CD14-positive monocyte (primary cell): ENCODE measurements at regions not wholly inside any gene's neighbourhood (a gene's known extent, or its start where the extent isn't known, plus 50 kb on each side); places are given as distances from the start of the nearest gene placed in this dataset.

Experiments
- DNase-seq, 3 donors: peaks; one replicate each; pipeline ENCODE4 v3.0.0-alpha.2; 2011 to 2022
- H2AFZ ChIP-seq: 2 replicates; pipeline ENCODE4 v1.6.0; 2012; ENCODE audit warnings: mild to moderate bottlenecking, low read depth, low read length, inconsistent platforms; ENCODE audit not compliant: insufficient read depth, poor library complexity, severe bottlenecking
- H3K27ac ChIP-seq, 2 donors: 1 replicate in 1 of 2; 2 replicates in 1 of 2; pipeline ENCODE4 v1.5.1; 2012 to 2013; ENCODE audit warnings: low read length in 2 of 2, control low read depth in 1 of 2, inconsistent platforms in 1 of 2, low read depth in 1 of 2, mild to moderate bottlenecking in 1 of 2
- H3K27me3 ChIP-seq, 2 donors: one replicate each; pipeline versions ENCODE4 v1.6.0 to v1.6.1; 2011 to 2013; ENCODE audit warnings: low read length in 2 of 2; ENCODE audit not compliant: control insufficient read depth in 2 of 2, insufficient read depth in 2 of 2
- H3K36me3 ChIP-seq, 2 donors: replicated peaks in 1 of 2; 1 replicate in 1 of 2; 2 replicates in 1 of 2; pipeline versions ENCODE4 v1.5.1 to v1.6.1; 2012 to 2013; ENCODE audit warnings: low read length in 2 of 2, control low read depth in 1 of 2, inconsistent platforms in 1 of 2, mild to moderate bottlenecking in 1 of 2; ENCODE audit not compliant: insufficient read depth in 2 of 2, control insufficient read depth in 1 of 2
- H3K4me1 ChIP-seq, 2 donors: 1 replicate in 1 of 2; 2 replicates in 1 of 2; pipeline versions ENCODE4 v1.5.1 to v1.6.1; 2012 to 2013; ENCODE audit warnings: low read length in 2 of 2, control low read depth in 1 of 2, inconsistent platforms in 1 of 2, mild to moderate bottlenecking in 1 of 2, moderate library complexity in 1 of 2; ENCODE audit not compliant: insufficient read depth in 2 of 2, control insufficient read depth in 1 of 2
- H3K4me2 ChIP-seq: replicated peaks from 2 replicates; pipeline ENCODE3; 2012; ENCODE audit warnings: low read length, moderate library complexity, mild to moderate bottlenecking; ENCODE audit not compliant: poor library complexity, severe bottlenecking; ENCODE audit errors: extremely low read depth
- H3K4me3 ChIP-seq, 3 experiments: fragments of 200-600 bp in 1 of 3; sonication (generic) in 1 of 3; replicated peaks in 1 of 3; 1 replicate in 2 of 3; 2 replicates in 1 of 3; pipeline ENCODE4 v1.5.1; 2011 to 2013; ENCODE audit warnings: low read length in 3 of 3, mild to moderate bottlenecking in 3 of 3, control low read depth in 2 of 3, low read depth in 2 of 3, inconsistent platforms in 1 of 3, moderate library complexity in 1 of 3
- H3K79me2 ChIP-seq: 2 replicates; pipeline ENCODE4 v1.6.0; 2012; ENCODE audit warnings: mild to moderate bottlenecking, control low read depth, inconsistent platforms, low read length, moderate library complexity; ENCODE audit not compliant: insufficient read depth
- H3K9ac ChIP-seq: 2 replicates; pipeline ENCODE4 v1.6.0; 2017; ENCODE audit warnings: low read length, mild to moderate bottlenecking; ENCODE audit not compliant: insufficient read depth, poor library complexity, severe bottlenecking
- H3K9me3 ChIP-seq, 2 donors: replicated peaks in 1 of 2; 1 replicate in 1 of 2; 2 replicates in 1 of 2; pipeline versions ENCODE4 v1.5.1 to v1.6.1; 2012 to 2013; ENCODE audit warnings: low read length in 2 of 2, control low read depth in 1 of 2; ENCODE audit not compliant: control insufficient read depth in 1 of 2, insufficient read depth in 1 of 2
- H4K20me1 ChIP-seq: 2 replicates; pipeline ENCODE4 v1.6.0; 2012; ENCODE audit warnings: mild to moderate bottlenecking, low read length, control low read depth, moderate library complexity; ENCODE audit not compliant: insufficient read depth
- H3K27ac Mint-ChIP-seq, 7 donors: one replicate each; pipeline ENCODE4 v1.8.0; 2020; ENCODE audit warnings: mild to moderate bottlenecking in 7 of 7, mixed read lengths in 7 of 7, moderate library complexity in 6 of 7, inconsistent platforms in 2 of 7
- H3K27me3 Mint-ChIP-seq, 3 donors: one replicate each; pipeline ENCODE4 v1.8.0; 2021 to 2022; ENCODE audit warnings: low read depth in 3 of 3, mild to moderate bottlenecking in 3 of 3, mixed read lengths in 3 of 3, moderate library complexity in 3 of 3, inconsistent platforms in 1 of 3
- H3K36me3 Mint-ChIP-seq, 2 donors: one replicate each; pipeline ENCODE4 v1.8.0; 2020; ENCODE audit warnings: mixed read lengths in 2 of 2, inconsistent platforms in 1 of 2, mild to moderate bottlenecking in 1 of 2
- H3K4me1 Mint-ChIP-seq: one replicate; pipeline ENCODE4 v1.8.0; 2020; ENCODE audit warnings: mild to moderate bottlenecking, mixed read lengths
- H3K4me3 Mint-ChIP-seq, 2 donors: one replicate each; pipeline ENCODE4 v1.8.0; 2020; ENCODE audit warnings: mild to moderate bottlenecking in 2 of 2, mixed read lengths in 2 of 2, moderate library complexity in 1 of 2
- H3K9me3 Mint-ChIP-seq, 7 donors: one replicate each; pipeline ENCODE4 v1.8.0; 2020 to 2022; ENCODE audit warnings: mixed read lengths in 7 of 7, mild to moderate bottlenecking in 6 of 7, moderate library complexity in 6 of 7, inconsistent platforms in 2 of 7
- CTCF ChIP-seq: fragments of 200-600 bp; IDR thresholded peaks from one replicate; pipeline ENCODE4 v1.8.0; 2022; ENCODE audit warnings: antibody characterized with exemption, mild to moderate bottlenecking
- WGBS: methylation state at CpG from one replicate; pipeline ENCODE4 v1.1.5; 2013; ENCODE audit warnings: missing lambda C conversion rate; ENCODE audit not compliant: insufficient coverage; 5-methylcytosine and 5-hydroxymethylcytosine counted together
- intact Hi-C, 2 donors: fragments of 100-400 bp; cut with micrococcal nuclease; formaldehyde crosslinking; loops; one replicate each; pipeline versions ENCODE4 v1.15.0 to v1.15.1; 2023

GRCh38 chr12:31783996-31784645 is 55.3 kb upstream of the AMN1 start:
- H3K9ac ChIP-seq = no peak overlapping the region
- no peaks in the 10 kb centered on the region for H3K79me2 ChIP-seq
- peaks cover 5 to 9% of the 10 kb centered on the region in 2 donors for H3K9me3 ChIP-seq
- H3K27me3 ChIP-seq = no peaks in the 10 kb centered on the region
- no peaks in the 10 kb centered on the region for H4K20me1 ChIP-seq
- H3K27ac ChIP-seq = peak overlapping the region; percentile 27 to 67
- no peak overlapping the region for H3K4me3 ChIP-seq
- Mint-ChIP-seq H3K9me3 (peaks cover 7 to 18% (median 9%) of the 10 kb centered on the region in 7 donors), H3K27ac (peak overlapping the region in 6 of 7 donors; percentile 28 to 88 (median 80)), H3K36me3 (peaks cover 0 to 4% of the 10 kb centered on the region in 2 donors), H3K27me3 (no peaks in the 10 kb centered on the region), H3K4me3 (no peak overlapping the region), H3K4me1 (peaks cover 5% of the 10 kb centered on the region)
- H3K36me3 ChIP-seq = no peaks in the 10 kb centered on the region
- peaks cover 0 to 7% of the 10 kb centered on the region in 2 donors for H3K4me1 ChIP-seq
- H3K4me2 ChIP-seq = no peak overlapping the region
- H2AFZ ChIP-seq = peak overlapping the region; percentile 1
- no peak for TF ChIP-seq CTCF
- 75% methylated on average over 2 of the region's 3 CpGs for WGBS
- DNase-seq = peak; percentile 54 to 76 (median 56)
- intact Hi-C loops = no loop called here

- Histone ChIP-seq H4K20me1 (no peaks in the 10 kb centered on the region), H2AFZ (peak overlapping the region; percentile 1), H3K79me2 (no peaks in the 10 kb centered on the region), H3K36me3 (no peaks in the 10 kb centered on the region), H3K9me3 (peaks cover 5 to 9% of the 10 kb centered on the region in 2 donors), H3K4me2 (no peak overlapping the region), H3K9ac (no peak overlapping the region), H3K27me3 (no peaks in the 10 kb centered on the region), H3K4me1 (peaks cover 0 to 7% of the 10 kb centered on the region in 2 donors), H3K27ac (peak overlapping the region in 1 of 2 donors; percentile 67), H3K4me3 (no peak overlapping the region)
- peak overlapping the region in 6 of 7 donors; percentile 20 to 88 (median 76) for H3K27ac Mint-ChIP-seq
- no CpG with 5 or more reads among the region's 1 CpG for WGBS
- peaks cover 0 to 4% of the 10 kb centered on the region in 2 donors for H3K36me3 Mint-ChIP-seq
- peak in 1 of 3 donors; percentile 19 for DNase-seq
- intact Hi-C loops = no loop called here
- H3K9me3 Mint-ChIP-seq = peaks cover 7 to 18% (median 9%) of the 10 kb centered on the region in 7 donors
- no peak overlapping the region for H3K4me3 Mint-ChIP-seq
- peaks cover 9% of the 10 kb centered on the region for H3K4me1 Mint-ChIP-seq
- H3K27me3 Mint-ChIP-seq = no peaks in the 10 kb centered on the region
- TF ChIP-seq CTCF = no peak
Observed at GRCh38 chr12:31783556-31783955, 54.7 kb upstream of the AMN1 start.
